Ascending aorta (tissue), 2 donors: ENCODE measurements at regions not wholly inside any gene's neighbourhood (a gene's known extent, or its start where the extent isn't known, plus 50 kb on each side); places are given as distances from the start of the nearest gene placed in this dataset.

Experiments used
- DNase-seq, 2 donors: peaks; one replicate each; pipeline ENCODE4 v3.0.0-alpha.2; 2019; ENCODE audit warnings: low spot score in 2 of 2
- H3K27ac ChIP-seq, 2 donors: fragments of 200-600 bp; sonication (generic); one replicate each; pipeline ENCODE4 v1.5.1; 2016 to 2017; ENCODE audit warnings: mild to moderate bottlenecking in 1 of 2
- H3K27me3 ChIP-seq: fragments of 200-600 bp; sonication (generic); one replicate; pipeline ENCODE4 v1.5.1; 2017
- H3K36me3 ChIP-seq, 2 donors: fragments of 200-600 bp; sonication (generic); one replicate each; pipeline ENCODE4 v1.5.1; 2016
- H3K4me1 ChIP-seq, 2 donors: fragments of 200-600 bp; sonication (generic); one replicate each; pipeline ENCODE4 v1.5.1; 2016 to 2017; ENCODE audit warnings: mild to moderate bottlenecking in 1 of 2
- H3K4me3 ChIP-seq, 2 donors: fragments of 200-600 bp; sonication (generic); one replicate each; pipeline ENCODE4 v1.5.1; 2016 to 2017; ENCODE audit warnings: mild to moderate bottlenecking in 1 of 2
- H3K9me3 ChIP-seq, 2 donors: fragments of 200-600 bp; sonication (generic); one replicate each; pipeline ENCODE4 v1.5.1; 2016
- intact Hi-C: fragments of 100-400 bp; cut with DNase I; formaldehyde crosslinking; loops from one replicate; pipeline ENCODE4 v1.15.1; 2023
- TF ChIP-seq, protein P1 (sequence below), 3 experiments: fragments of 200-600 bp in 2 of 3; fragments of 450-650 bp in 1 of 3; sonication (generic) in 2 of 3; IDR thresholded peaks; one replicate each; pipeline ENCODE4 v1.5.1; 2016 to 2019; ENCODE audit warnings: antibody characterized with exemption in 3 of 3, mild to moderate bottlenecking in 1 of 3, moderate library complexity in 1 of 3

DNA sequence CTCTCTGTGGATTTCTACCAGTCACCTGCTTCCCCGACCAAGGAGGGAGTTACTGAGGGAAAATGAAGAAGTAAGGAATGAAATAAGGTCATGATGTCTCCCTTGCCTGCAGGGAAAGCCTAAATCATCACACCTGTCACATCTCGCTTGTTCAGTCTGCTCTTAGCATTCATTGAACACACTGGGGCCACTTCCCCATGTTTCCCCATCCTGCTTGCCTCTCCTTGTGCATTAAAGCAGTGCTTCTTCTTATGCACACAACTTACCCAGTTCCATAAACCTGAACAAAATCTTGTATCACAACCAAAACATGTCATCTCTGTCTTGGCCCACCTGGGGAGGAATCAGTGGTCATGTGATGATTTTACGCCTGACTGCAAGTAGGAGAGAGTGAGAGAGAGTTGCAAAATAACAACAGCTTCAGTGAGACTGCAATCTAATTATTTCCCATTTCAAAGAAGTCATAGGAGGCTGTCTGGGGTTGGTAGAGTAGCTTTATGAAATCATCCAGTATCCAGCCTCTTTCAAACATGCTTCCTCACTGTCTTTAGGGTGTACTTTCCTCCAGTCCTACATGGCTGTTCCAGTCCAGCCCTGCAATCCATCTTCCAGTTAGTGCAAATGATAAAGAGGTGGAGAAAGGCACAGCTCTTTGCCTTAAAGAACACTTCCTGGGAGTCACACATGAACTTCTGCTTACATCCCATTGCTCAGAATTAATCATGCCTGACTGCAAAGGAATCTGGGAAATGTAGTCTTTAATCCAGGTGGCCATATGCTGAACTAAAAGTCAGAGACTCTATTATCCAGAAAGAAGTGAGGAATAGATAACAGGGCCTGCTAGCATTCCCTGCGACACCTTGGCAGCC is 220.1 kb downstream of the HAUS1 start:
- TF ChIP-seq, protein P1, sequence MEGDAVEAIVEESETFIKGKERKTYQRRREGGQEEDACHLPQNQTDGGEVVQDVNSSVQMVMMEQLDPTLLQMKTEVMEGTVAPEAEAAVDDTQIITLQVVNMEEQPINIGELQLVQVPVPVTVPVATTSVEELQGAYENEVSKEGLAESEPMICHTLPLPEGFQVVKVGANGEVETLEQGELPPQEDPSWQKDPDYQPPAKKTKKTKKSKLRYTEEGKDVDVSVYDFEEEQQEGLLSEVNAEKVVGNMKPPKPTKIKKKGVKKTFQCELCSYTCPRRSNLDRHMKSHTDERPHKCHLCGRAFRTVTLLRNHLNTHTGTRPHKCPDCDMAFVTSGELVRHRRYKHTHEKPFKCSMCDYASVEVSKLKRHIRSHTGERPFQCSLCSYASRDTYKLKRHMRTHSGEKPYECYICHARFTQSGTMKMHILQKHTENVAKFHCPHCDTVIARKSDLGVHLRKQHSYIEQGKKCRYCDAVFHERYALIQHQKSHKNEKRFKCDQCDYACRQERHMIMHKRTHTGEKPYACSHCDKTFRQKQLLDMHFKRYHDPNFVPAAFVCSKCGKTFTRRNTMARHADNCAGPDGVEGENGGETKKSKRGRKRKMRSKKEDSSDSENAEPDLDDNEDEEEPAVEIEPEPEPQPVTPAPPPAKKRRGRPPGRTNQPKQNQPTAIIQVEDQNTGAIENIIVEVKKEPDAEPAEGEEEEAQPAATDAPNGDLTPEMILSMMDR (IDR thresholded peaks at IDR 0.05), result no peak
- Histone ChIP-seq H3K27me3 (no peaks in the 10 kb centered on the region), H3K9me3 (no peaks in the 10 kb centered on the region), H3K36me3 (no peaks in the 10 kb centered on the region), H3K27ac (no peak overlapping the region), H3K4me3 (no peak overlapping the region), H3K4me1 (no peaks in the 10 kb centered on the region)
- intact Hi-C loops, result no loop called here
- DNase-seq, result no peak

DNA sequence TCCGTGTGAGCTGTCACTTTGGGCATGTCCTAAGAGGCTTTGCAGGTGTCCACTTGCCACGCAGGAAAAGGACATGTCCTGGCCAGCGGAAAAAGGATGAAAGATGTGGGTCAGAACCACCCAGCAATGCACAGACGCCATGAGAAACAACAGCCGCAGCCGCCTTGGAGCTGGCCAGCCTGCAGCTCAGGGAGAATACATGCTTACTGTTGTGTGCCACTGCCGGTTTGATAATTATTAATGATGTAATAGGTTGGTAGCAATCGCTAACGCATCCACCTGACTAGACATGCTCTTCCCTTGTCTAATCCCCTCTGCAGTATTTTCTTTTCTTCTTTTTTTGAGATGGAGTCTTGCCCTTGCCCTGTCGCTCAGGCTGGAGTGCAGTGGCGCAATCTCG is 221.7 kb downstream of the HAUS1 start:
- no peak for DNase-seq
- no peaks in the 10 kb centered on the region for H3K27me3 ChIP-seq
- TF ChIP-seq, protein P1 (IDR thresholded peaks at IDR 0.05), result no peak
- H3K36me3 ChIP-seq, result no peaks in the 10 kb centered on the region
- no peak overlapping the region for H3K27ac ChIP-seq
- intact Hi-C loops, result no loop called here
- no peaks in the 10 kb centered on the region for H3K4me1 ChIP-seq
- H3K4me3 ChIP-seq, result no peak overlapping the region
- H3K9me3 ChIP-seq, result no peaks in the 10 kb centered on the region

DNA sequence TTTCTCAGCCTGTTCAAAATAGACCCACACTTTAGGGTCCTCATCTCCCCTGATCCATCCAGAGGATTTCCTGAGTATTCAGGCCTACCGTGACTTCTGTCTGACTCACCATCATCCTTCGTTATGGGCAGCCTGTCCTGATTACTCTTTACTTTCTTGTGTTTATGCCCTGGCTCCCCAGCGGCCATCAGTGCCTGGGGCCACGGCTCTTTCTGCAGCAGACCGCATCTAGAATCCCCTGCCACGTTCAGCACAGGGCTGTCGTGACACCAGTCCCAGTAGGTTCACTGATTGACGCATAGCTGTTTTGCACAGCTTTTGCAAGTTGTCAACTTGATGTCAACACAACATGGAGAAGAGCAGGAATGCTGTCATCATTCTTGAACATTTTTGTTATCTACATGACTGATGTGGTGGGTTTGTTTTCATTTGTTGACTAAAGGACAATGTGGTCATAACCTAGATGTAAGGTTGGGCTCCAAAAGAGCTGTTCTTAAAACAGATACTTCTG is 225.6 kb downstream of the HAUS1 start:
- no peaks in the 10 kb centered on the region for H3K27me3 ChIP-seq
- DNase-seq, result no peak
- no peaks in the 10 kb centered on the region for H3K36me3 ChIP-seq
- H3K4me3 ChIP-seq, result no peak overlapping the region
- H3K27ac ChIP-seq, result no peak overlapping the region
- peaks cover 0 to 5% of the 10 kb centered on the region in 2 donors for H3K4me1 ChIP-seq
- no peaks in the 10 kb centered on the region for H3K9me3 ChIP-seq
- TF ChIP-seq, protein P1 (IDR thresholded peaks at IDR 0.05), result no peak
- intact Hi-C loops, result no loop called here

DNA sequence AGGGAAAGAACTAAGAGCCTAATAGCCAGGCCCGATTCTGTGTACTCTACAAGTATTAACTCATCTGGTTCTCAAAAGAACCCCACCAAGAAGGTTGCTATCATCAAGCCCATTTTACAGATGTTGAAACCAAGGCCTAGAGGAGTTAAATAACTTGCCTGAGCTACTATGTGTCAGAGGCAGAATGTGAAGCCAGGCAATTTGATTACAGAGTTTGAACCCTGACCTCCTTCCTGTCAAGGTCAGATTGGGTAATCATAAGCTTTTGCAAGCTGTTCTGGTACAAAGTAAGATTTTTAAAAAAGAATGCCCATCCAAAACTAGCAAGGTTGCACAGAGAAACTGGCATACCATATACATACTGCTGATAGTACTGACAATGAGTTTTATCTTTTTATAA is 227.1 kb downstream of the HAUS1 start:
- intact Hi-C loops, result no loop called here
- DNase-seq, result no peak
- Histone ChIP-seq H3K9me3 (no peaks in the 10 kb centered on the region), H3K27ac (no peak overlapping the region), H3K4me3 (no peak overlapping the region), H3K27me3 (no peaks in the 10 kb centered on the region), H3K4me1 (peaks cover 0 to 10% of the 10 kb centered on the region in 2 donors), H3K36me3 (no peaks in the 10 kb centered on the region)
- TF ChIP-seq, protein P1 (IDR thresholded peaks at IDR 0.05), result no peak

DNA sequence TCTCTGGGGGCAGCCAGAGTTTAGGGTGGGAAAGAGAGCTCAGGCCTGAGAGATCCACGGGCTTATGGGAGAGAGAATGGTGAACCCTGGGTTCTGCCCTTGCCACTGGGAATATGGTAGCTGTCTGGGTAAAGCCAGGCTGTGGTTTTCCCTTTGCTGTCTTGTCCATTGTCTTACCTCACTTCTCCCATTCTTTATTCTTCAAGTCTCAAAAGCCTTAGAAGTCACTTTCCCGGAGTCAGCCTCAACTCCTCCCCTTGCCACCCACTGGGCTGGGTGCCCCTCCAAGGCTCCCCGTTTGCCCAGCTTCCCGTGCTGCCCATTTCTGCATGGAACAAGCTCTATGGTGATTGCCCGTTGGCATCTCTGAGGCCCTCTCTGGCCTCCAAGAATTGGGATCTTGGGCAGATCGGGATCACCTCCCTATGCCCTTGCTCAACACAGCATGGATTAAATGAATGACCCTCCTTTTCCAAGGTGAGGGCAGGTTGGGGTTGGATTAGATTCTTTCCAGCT is 228.2 kb downstream of the HAUS1 start:
- Histone ChIP-seq H3K27me3 (no peaks in the 10 kb centered on the region), H3K27ac (no peak overlapping the region), H3K9me3 (no peaks in the 10 kb centered on the region), H3K36me3 (no peaks in the 10 kb centered on the region), H3K4me3 (no peak overlapping the region), H3K4me1 (peaks cover 0 to 10% of the 10 kb centered on the region in 2 donors)
- intact Hi-C loops, result no loop called here
- TF ChIP-seq, protein P1 (IDR thresholded peaks at IDR 0.05), result no peak
- no peak for DNase-seq
